Activated naive CD4-positive, alpha-beta T cell treated with anti-CD3 and anti-CD28 coated beads, Interleukin-2, amount 50 U/mL, for 24 hours (primary cell): ENCODE measurements at regions not wholly inside any gene's neighbourhood (a gene's known extent, or its start where the extent isn't known, plus 50 kb on each side); places are given as distances from the start of the nearest gene placed in this dataset.
"Not testable (repeated sequence)": the region's sequence is repeated elsewhere in the genome, so short reads cannot be mapped to it uniquely, and the experiment has no call there.

Source experiments
- H3K27ac Mint-ChIP-seq: one replicate; pipeline ENCODE4 v1.8.0; 2021; ENCODE audit warnings: mild to moderate bottlenecking, mixed read lengths
- H3K27me3 Mint-ChIP-seq: one replicate; pipeline ENCODE4 v1.8.0; 2021; ENCODE audit warnings: mixed read lengths
- H3K36me3 Mint-ChIP-seq: one replicate; pipeline ENCODE4 v1.8.0; 2021; ENCODE audit warnings: mixed read lengths
- H3K4me1 Mint-ChIP-seq: one replicate; pipeline ENCODE4 v1.8.0; 2021; ENCODE audit warnings: mixed read lengths
- H3K4me3 Mint-ChIP-seq: one replicate; pipeline ENCODE4 v1.8.0; 2021; ENCODE audit warnings: mild to moderate bottlenecking, mixed read lengths
- H3K9me3 Mint-ChIP-seq: one replicate; pipeline ENCODE4 v1.8.0; 2021; ENCODE audit warnings: mixed read lengths

DNA sequence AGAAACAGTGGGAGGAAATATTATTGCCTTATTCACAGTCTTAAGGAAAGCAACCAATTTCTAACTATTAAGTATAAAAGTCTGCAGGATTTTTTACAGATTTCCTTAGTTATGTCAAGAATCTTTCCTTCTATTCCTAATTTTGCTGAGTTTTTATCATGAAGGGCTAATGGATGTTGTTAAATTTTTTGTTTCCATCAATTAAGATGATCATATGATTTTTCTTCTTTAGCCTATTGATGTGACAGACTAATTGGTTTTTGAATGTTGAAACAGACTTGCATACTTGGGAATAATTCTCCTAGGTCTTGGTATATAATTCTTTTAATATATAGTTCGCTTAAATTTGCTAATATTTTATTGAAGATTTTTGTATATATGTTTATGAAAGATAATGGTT lies 569.1 kb upstream of the KCND2 start:
- H3K27ac Mint-ChIP-seq, result no peak overlapping the region
- H3K9me3 Mint-ChIP-seq, result peaks cover 12% of the 10 kb centered on the region
- no peaks in the 10 kb centered on the region for H3K36me3 Mint-ChIP-seq
- H3K4me3 Mint-ChIP-seq, result no peak overlapping the region
- no peaks in the 10 kb centered on the region for H3K27me3 Mint-ChIP-seq
- no peaks in the 10 kb centered on the region for H3K4me1 Mint-ChIP-seq

DNA sequence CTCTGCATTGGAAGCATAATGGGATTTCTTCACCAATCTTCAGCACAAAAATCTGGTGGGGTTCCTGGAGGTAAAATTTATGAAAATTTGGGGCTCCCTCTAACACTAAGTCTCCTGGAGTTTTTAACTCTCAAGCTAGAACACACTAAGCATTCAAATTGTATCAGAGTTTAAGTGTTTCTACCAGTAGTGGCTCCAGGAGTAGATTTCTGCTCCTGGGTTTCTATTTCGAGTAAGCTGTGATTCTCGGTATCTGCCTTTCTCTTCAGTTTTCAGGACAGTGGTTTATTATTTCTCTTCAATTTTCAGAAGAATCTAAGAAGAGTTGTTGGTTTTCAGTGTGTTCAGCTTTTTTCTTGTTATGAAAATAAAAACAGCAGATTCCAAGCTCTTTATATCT lies 566.4 kb upstream of the KCND2 start:
- H3K27ac Mint-ChIP-seq, result no peak overlapping the region
- no peaks in the 10 kb centered on the region for H3K4me1 Mint-ChIP-seq
- H3K9me3 Mint-ChIP-seq, result peaks cover 10% of the 10 kb centered on the region
- H3K36me3 Mint-ChIP-seq, result no peaks in the 10 kb centered on the region
- H3K4me3 Mint-ChIP-seq, result no peak overlapping the region
- H3K27me3 Mint-ChIP-seq, result no peaks in the 10 kb centered on the region

DNA sequence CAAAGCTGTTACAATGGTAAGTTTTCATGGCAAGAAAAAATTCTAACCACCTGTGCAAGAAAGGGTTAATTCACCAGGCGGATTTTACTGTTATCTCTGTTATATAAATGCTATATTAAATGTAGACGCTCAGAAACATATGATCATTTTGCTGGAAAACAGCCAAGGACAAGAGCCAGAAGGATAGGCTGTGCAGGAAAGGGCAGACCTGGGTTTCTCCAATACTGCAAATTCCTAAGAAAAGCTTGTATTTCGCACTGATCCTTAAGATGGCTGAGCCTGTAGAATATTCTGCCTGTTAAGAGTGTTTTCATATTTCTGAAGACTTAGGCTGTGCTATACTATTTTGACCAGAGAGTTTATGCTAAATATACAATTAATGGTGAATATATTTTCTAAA lies 564.1 kb upstream of the KCND2 start:
- Mint-ChIP-seq H3K36me3 (no peaks in the 10 kb centered on the region), H3K4me1 (no peaks in the 10 kb centered on the region), H3K27ac (no peak overlapping the region), H3K4me3 (no peak overlapping the region), H3K9me3 (peaks cover 5% of the 10 kb centered on the region), H3K27me3 (no peaks in the 10 kb centered on the region)

DNA sequence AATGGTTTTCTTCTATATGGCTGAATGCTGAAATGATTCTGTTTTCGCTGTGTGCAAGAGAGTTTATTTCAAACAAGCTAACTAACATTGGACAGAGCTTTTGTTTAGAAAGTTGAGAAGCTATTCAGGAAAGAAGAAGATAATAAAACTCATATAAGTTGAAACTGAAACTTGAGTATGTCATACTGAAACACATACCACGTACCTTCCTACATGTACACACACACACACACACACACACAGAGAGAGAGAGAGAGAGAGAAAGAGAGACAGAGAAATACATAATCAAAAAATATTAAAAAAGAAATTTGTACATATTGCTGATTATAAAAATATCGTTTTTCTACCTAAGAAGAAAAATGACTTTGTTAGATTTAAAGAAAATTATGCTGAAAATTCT lies 561.9 kb upstream of the KCND2 start:
- H3K4me1 Mint-ChIP-seq, result no peaks in the 10 kb centered on the region
- H3K36me3 Mint-ChIP-seq, result no peaks in the 10 kb centered on the region
- no peaks in the 10 kb centered on the region for H3K9me3 Mint-ChIP-seq

DNA sequence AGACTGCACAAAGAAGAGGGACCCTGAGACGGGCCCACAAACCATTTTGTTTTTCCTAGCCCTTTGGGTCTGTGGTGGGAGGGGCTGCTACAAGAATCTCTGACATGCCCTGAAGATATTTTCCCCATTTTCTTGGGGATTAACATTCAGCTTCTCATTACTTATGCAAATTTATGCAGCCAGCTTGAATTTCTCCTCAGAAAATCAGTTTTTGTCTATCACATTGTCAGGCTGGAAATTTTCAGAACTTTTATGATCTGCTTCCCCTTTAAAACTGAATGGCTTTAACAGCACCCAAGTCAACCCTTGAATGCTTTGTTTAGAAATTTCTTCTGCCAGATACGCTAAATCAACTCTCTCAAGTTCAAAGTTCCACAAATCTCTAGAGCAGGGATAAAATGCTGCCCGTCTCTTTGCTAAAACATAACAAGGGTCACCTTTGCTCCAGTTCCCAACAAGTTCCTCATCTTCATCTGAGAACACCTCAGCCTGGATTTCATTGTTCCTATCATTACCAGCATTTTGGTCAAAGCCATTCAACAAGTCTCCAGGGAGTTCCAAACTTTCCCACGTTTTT lies 560.0 kb upstream of the KCND2 start:
- Mint-ChIP-seq H3K36me3 (no peaks in the 10 kb centered on the region), H3K27ac (no peak overlapping the region), H3K4me3 (no peak overlapping the region), H3K27me3 (no peaks in the 10 kb centered on the region), H3K9me3 (no peaks in the 10 kb centered on the region), H3K4me1 (no peaks in the 10 kb centered on the region)

More for the DNA sequence above, 561.9 kb upstream of the KCND2 start:
- Mint-ChIP-seq H3K27ac (no peak overlapping the region), H3K27me3 (no peaks in the 10 kb centered on the region), H3K4me3 (no peak overlapping the region)

DNA sequence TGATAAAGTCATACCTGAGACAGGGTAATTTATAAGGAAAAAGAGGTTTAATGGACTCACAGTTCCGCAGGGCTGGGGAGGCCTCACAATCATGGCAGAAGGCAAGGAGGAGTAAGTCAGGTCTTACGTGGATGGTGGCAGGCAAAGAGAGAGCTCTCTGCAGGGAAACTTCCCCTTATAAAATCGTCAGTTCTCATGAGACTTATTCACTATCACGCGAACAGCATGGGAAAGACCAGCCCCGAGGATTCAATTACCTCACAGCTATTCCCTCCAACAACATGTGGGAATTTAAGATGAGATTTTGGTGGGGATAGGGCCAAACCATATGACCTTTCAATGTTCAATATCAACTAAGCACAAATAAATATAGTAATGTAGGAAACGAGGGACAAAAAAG lies 559.4 kb upstream of the KCND2 start:
- no peak overlapping the region for H3K27ac Mint-ChIP-seq
- H3K4me1 Mint-ChIP-seq, result no peaks in the 10 kb centered on the region
- H3K36me3 Mint-ChIP-seq, result no peaks in the 10 kb centered on the region
- H3K27me3 Mint-ChIP-seq, result no peaks in the 10 kb centered on the region
- H3K9me3 Mint-ChIP-seq, result no peaks in the 10 kb centered on the region
- no peak overlapping the region for H3K4me3 Mint-ChIP-seq

DNA sequence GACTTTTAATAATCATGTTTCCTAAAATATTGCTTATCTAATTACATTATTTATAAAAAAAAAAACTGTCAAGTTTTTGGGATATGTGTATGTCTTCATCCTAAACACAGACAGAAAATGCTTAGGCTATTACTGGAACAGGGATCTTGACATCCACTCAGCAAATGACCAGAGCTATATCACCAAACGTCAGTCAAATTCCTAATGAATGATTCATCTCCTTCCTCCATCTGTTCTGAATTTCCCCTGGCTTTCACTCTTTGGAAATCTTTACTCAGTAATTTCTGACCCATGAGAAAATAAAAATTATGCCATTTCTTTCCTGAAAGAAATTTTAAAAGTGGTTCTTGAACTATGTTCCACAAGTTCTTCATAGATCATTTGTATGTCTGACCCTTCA lies 552.4 kb upstream of the KCND2 start:
- no peak overlapping the region for H3K27ac Mint-ChIP-seq
- no peaks in the 10 kb centered on the region for H3K9me3 Mint-ChIP-seq
- H3K4me1 Mint-ChIP-seq, result no peaks in the 10 kb centered on the region
- no peaks in the 10 kb centered on the region for H3K27me3 Mint-ChIP-seq
- H3K36me3 Mint-ChIP-seq, result no peaks in the 10 kb centered on the region
- no peak overlapping the region for H3K4me3 Mint-ChIP-seq

DNA sequence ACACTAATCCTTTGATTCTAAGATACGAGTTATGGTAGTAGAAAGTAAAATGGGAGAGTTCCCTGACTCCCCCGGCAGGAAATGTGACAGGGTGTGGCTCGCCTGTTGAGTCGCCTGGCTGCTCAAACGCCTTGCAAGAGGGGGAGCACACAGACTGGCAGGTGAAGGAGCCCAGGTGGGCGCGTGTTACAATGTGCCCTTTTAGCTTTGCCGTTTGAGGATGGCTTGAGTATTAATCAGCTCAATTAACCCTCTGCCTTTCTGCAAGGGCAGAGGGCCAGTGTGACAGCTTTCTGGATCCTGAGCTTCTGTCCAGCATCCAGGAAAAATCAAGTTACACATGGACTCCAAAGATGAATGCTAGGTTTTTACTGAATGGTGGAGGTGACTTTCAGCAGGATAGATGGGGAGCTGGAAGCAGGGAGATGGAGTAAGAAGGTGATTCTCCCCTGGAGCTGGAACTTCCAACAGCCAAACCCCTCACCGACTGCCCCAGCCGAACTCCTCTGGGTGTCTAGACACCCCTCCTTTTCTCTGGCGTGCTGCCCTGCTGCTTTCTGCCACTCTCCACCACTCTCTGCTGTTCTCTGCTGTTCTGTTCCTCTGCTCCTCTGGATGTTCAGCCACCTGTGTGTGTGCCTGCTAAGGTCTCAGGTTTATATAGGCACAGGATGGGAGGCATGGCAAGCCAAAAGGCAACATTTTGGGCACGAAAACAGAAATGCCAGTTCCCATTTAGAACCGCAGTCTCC lies 548.8 kb upstream of the KCND2 start:
- Mint-ChIP-seq H3K9me3 (no peaks in the 10 kb centered on the region), H3K4me3 (no peak overlapping the region), H3K27me3 (no peaks in the 10 kb centered on the region), H3K27ac (no peak overlapping the region), H3K4me1 (no peaks in the 10 kb centered on the region), H3K36me3 (no peaks in the 10 kb centered on the region)

DNA sequence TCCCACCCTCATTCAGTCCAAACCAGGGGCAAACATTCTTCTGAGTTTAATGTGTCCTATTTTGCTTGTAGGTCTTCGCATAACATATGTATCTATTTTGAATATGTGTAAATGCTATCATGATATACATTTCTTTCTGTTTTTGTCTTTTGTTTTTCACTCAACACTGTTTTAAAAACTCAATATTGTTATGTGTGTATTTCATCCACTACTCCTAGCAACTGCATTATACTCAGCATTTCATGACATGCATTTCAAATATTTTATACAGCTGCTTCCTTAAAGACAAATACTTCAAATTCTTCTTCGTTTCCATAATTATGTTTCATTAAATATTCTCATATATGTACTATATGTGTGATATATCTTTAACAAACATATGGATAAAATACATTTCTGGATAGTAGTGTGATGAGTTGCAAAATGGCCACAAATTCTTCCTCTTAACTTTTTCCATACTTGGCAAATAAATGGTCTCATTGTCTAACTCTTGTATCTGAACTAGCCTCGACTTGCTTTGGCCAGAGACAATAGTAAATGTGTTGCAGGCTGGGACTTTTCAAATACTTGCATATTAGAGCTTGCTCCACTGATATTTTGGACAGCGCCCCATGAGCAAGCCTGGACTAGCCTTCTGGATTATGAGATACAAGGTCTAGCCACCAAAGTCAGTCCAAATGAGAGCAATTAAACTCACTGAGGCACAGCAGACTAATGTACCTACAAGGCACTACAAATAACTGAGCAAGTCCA lies 539.7 kb upstream of the KCND2 start:
- no peak overlapping the region for H3K4me3 Mint-ChIP-seq
- H3K4me1 Mint-ChIP-seq, result no peaks in the 10 kb centered on the region
- no peaks in the 10 kb centered on the region for H3K9me3 Mint-ChIP-seq
- H3K27me3 Mint-ChIP-seq, result no peaks in the 10 kb centered on the region
- no peak overlapping the region for H3K27ac Mint-ChIP-seq
- no peaks in the 10 kb centered on the region for H3K36me3 Mint-ChIP-seq

DNA sequence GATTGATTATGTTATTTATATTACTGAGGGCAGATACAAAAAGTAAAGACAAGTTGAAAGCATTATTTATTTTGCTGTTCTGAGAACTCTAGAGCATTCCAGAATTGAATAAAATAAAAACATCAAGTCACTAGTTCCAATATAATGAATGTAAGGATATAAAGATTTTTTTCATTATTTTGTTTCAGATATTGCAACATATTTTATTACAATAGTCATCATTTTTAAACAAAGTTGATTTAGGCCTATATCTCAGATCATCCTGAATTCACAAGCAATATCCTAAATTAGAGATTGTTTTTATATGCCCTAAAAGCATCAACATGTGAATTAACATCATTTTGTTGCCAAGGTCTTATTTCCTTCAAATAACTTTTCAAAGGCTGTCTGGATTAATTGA lies 535.6 kb upstream of the KCND2 start:
- H3K27ac Mint-ChIP-seq, result no peak overlapping the region
- H3K36me3 Mint-ChIP-seq, result no peaks in the 10 kb centered on the region
- no peaks in the 10 kb centered on the region for H3K9me3 Mint-ChIP-seq
- H3K4me1 Mint-ChIP-seq, result no peaks in the 10 kb centered on the region
- no peak overlapping the region for H3K4me3 Mint-ChIP-seq
- H3K27me3 Mint-ChIP-seq, result no peaks in the 10 kb centered on the region

DNA sequence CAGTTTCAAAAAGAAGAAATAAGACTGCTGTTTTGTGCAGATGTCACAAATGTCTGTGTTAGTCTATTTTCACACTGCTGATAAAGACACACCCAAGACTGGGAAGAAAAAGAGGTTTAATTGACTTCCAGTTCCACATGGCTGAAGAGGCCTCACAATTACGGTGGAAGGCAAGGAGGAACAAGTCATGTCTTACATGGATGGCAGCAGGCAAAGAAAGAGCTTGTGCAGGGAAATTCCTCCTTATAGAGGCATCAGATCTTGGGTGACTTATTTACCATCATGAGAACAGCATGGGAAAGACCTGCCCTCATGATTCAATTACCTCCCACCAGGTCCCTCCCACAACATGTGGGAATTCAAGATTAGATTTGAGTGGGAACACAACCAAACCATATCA lies 527.7 kb upstream of the KCND2 start:
- H3K4me3 Mint-ChIP-seq, H3K27me3 Mint-ChIP-seq, H3K9me3 Mint-ChIP-seq, H3K27ac Mint-ChIP-seq, H3K36me3 Mint-ChIP-seq, H3K4me1 Mint-ChIP-seq: not testable (repeated sequence)

DNA sequence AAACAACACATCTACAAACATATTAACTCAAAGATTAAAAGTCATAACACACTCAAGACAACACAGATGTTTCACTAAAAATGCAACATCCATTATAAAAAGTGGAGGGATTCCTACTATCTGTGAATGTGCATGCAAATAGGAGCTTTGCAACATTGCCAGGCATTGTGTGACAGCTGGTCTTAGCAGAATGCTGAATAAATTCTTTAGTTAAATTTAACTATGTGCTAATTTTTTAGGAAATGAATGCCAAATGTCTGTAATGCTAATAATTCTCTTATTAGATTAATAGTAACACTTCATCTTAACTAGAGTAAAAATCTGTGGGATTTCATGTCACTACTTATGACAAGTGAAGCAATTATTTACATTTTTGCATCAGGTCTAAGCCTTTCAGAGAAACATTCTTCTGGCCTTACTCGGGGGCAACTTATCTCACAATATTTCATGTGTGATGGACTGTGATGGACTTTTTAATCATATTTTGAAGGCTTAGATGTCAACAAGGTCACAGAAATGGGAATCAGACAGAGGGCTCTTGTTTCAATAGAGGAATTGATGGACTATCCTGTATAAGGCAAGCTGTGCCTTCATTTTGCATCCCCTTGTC lies 524.6 kb upstream of the KCND2 start:
- H3K27me3 Mint-ChIP-seq, result no peaks in the 10 kb centered on the region
- no peaks in the 10 kb centered on the region for H3K9me3 Mint-ChIP-seq
- no peaks in the 10 kb centered on the region for H3K36me3 Mint-ChIP-seq
- no peak overlapping the region for H3K27ac Mint-ChIP-seq
- no peak overlapping the region for H3K4me3 Mint-ChIP-seq
- no peaks in the 10 kb centered on the region for H3K4me1 Mint-ChIP-seq

DNA sequence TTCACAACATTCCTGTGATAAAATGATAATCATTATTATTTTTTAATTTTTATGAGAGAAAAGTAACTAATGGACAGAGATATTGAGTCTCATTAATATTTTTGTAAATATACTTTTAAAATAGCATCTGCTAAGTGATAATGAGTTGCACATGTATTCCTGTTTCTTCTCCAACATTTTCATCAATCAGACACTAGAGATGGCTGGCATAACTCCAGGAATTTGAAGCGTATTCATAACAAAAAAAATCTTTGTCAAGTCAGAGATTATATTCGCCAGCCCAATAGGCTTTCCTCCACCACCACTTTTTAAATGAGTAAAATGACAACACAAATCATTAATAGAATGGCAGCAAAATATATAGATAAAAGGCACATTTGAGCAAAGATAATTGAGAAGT lies 524.0 kb upstream of the KCND2 start:
- no peaks in the 10 kb centered on the region for H3K36me3 Mint-ChIP-seq
- no peak overlapping the region for H3K4me3 Mint-ChIP-seq
- no peak overlapping the region for H3K27ac Mint-ChIP-seq
- no peaks in the 10 kb centered on the region for H3K9me3 Mint-ChIP-seq
- H3K4me1 Mint-ChIP-seq, result no peaks in the 10 kb centered on the region
- no peaks in the 10 kb centered on the region for H3K27me3 Mint-ChIP-seq

DNA sequence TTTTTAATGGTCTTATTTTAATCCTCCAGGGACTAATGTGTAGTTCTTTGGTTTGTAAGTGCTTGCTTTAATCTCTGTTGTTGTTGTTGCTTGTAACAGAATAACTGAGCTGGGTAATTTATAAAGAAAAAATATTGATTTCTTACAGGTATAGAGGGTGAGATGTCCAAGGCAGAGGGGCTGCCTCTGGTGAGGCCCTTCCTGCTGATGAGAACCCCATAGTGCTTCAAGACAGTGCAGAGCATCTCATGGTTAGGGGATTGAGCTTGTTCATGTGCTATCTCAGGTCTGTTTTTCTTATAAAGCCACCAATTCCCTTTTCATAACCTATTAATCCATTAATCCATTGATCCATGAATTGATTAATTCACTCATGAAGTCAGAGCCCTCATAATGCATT lies 516.3 kb upstream of the KCND2 start:
- no peaks in the 10 kb centered on the region for H3K4me1 Mint-ChIP-seq
- H3K4me3 Mint-ChIP-seq, result no peak overlapping the region
- no peaks in the 10 kb centered on the region for H3K27me3 Mint-ChIP-seq
- H3K27ac Mint-ChIP-seq, result no peak overlapping the region
- H3K36me3 Mint-ChIP-seq, result no peaks in the 10 kb centered on the region
- H3K9me3 Mint-ChIP-seq, result no peaks in the 10 kb centered on the region

DNA sequence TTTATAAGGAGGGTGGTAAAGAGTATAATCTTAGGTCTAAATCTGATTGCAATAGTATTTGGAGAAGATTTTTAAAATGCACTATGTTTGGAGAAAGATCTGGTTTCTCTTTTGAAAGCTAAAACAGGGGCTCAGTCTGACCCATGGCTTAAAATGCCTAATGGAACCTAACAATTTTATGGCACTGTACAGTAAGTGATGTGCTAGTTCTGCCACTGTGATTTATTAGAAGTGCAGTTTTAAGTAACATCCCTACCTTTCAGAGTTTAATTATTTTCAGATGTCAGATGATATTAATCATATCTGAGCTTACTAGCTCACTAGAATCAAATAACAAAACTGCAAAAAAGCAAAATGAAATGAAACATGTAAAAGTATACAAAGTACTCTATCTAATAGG lies 514.7 kb upstream of the KCND2 start:
- H3K9me3 Mint-ChIP-seq, result no peaks in the 10 kb centered on the region
- H3K27me3 Mint-ChIP-seq, result no peaks in the 10 kb centered on the region
- no peak overlapping the region for H3K4me3 Mint-ChIP-seq
- H3K36me3 Mint-ChIP-seq, result no peaks in the 10 kb centered on the region
- H3K27ac Mint-ChIP-seq, result no peak overlapping the region
- no peaks in the 10 kb centered on the region for H3K4me1 Mint-ChIP-seq

DNA sequence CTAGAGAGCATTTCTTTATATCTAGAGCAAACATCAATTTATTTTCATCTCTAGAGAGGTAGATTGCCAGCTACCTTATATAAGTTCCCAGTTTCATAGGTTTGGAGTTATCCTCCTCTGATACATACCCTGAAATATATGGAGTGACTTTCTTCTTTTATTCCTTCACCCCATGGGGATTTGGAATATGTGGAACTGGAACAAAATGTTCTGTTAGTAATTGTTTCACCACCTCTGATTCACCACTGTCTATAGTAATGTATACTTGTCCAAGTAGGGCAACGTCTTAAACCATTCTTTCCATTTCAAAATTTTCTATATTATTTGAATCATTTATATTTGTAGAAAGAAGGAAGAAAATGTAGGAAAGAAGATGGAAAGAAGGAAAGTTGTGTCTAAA lies 511.2 kb upstream of the KCND2 start:
- H3K27me3 Mint-ChIP-seq, result no peaks in the 10 kb centered on the region
- H3K36me3 Mint-ChIP-seq, result no peaks in the 10 kb centered on the region
- no peaks in the 10 kb centered on the region for H3K4me1 Mint-ChIP-seq
- H3K4me3 Mint-ChIP-seq, result no peak overlapping the region
- H3K27ac Mint-ChIP-seq, result no peak overlapping the region
- peaks cover 5% of the 10 kb centered on the region for H3K9me3 Mint-ChIP-seq
